ENCODE measurements at regions not wholly inside any gene's neighbourhood (a gene's known extent, or its start where the extent isn't known, plus 50 kb on each side); places are given as distances from the start of the nearest gene placed in this dataset.
A peak's percentile ranks its signal among the peaks of the same experiment; 100 is the strongest.

DNA sequence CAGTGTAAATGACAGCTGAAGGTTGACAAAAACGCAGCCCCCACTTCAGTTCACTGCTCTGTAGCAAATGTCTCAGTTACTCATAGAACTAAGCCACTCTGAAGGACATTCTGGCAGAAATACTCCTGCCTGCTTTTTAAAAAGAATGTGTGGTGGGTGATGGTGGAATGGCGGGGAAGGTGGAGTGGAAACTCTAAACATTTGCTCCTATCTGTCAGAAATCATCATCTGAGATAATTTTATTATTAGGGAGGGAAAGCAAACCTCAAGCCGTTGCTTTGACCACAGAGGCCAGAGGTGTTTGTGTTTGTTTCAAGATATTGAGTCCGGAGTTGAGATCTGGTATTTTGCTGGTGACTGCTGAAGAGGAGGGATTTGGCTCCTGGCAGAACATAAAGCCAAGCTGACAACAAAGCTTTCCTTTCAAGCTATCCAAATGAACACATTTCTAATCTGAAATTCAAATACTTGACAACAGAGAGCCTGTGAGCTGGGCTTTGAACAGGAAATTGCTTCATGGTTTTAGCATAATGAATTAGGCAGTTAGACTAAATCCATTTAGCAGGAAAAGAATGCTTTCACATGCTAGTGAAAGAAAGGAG, 362.7 kb downstream of the CSNK1G3 start:
- DNase-seq (ENCODE audit: low spot score) = no peak

DNA sequence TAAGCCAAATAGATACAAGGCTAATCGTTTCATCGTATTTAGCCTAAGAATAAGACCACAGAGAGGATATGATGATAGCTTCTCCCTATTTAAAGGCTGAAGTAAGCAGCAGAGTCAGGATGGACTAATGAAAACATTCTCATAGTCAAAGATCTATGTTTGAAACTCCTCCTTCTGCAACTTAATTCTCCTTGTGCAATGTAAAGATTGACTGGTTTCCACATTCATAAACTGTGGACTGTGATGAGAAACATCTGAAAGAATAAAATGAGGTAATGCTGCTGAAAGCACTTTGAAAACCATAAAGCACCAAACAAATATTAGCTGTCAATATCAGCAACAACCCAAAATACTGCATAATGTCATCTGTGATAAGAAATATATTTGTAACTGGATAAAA, 361.9 kb downstream of the CSNK1G3 start:
- DNase-seq (ENCODE audit: low spot score) = no peak

DNA sequence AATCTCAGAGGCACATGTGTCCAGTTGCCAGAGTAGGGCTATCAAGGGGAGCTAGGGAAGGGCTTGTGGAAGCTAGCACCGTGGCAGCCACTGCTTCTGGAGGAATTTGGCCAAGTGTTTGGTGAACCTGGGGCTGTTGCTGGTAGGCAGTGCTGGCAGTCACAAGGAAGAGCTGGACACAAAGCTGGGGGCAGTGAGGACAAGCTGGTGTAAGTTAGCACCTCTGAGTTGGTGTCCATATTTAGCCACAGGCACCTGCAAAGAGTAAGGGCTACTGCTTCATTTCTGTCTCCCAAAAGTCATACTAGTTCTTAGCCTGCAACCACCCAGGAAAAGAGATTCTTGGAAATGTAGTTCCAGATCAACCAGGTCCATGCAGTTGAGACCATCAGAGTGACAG, 359.4 kb downstream of the CSNK1G3 start:
- no peak for DNase-seq (ENCODE audit: low spot score)

DNA sequence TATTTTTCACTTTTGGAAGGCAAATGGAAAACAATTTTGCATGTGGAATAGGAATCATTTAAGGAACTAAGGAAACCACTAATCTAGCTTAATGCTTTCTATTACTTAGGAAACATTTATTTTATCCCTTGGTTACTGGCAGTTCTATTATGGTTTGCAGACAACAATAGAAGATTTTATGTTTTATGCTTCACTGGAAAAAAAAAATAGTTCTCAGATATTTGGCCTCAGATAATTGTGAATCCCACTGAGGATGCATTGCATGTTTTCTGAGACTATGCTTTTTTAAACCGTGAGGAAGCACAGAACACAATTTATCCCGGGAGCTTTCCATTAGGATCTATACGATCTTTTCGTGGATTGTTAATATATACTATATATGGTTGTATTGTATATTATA, 356.9 kb downstream of the CSNK1G3 start:
- DNase-seq (ENCODE audit: low spot score) = no peak

DNA sequence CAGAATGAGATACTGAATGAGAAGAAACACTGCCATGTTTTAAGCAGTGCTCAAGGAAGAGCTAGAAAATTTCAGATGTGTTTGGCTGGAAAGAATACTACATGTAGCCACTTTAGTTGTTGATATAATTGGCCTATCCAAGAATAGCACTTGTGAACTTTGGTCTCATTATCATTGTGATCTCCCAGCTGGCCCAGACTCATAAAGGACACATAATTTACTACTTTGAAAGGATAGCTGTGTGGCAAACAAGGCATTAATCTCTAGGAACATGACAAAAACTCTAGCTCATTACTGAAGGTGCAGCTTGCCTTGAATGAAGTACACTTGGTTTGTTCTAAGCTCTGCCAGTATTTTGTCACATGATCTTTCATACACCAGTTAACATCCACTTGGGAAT, 356.3 kb downstream of the CSNK1G3 start:
- DNase-seq (ENCODE audit: low spot score) = no peak

DNA sequence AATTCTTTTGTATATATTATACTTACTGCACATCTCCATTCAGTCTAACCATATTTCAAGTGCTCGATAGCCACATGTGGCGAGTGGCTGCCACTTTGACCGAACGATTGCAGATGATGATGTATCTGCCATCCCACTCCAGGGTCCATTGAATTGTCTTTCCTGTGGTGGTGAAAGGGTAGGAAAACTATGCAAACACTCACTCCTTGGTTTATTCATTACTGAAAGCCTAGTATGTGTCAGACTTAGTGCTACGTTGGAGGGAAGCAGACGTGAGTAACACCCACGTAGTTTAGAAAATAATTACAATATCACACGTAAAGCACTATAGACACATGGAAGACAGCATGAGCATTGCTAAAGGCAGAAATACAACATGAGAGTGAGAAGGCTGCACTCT, 353.7 kb downstream of the CSNK1G3 start:
- DNase-seq (ENCODE audit: low spot score) = no peak

DNA sequence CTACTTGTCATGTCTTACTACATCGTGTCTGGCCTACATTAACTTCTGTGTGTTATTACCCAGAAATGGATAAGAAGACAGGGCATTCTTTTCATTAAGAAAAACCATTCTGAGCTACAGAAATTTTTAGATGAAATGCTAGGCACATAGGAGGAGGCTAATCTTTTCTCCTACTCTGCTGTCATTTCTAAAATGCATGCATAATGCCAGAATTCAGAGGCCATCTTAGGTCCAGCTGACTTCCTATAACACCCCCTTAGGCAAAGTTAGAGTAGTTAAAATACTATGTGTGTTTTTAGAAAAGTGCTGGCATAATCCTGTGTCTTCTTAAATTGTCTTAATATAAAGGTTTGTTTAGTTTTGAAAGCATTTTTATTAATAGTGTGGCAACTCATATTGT, 352.6 kb downstream of the CSNK1G3 start:
- DNase-seq (ENCODE audit: low spot score) = no peak

DNA sequence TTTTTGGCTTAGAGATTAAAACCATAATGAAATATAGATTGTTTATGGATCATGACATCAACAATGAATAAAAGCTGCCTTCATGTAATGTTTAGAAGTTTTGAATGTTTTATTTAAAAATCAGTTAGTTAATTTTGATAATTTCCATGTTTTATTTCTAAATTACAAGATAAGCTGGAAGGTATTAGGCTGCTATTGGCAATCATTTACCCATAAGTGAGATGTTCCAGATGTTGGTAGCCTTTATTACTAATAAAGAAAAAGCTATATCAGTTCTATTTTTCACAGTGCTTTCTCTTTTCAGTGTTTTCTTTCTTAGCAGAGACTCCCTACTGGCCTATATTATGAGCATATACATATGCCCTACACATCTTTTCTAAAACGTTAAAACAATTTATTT, 347.0 kb downstream of the CSNK1G3 start:
- DNase-seq (ENCODE audit: low spot score) = no peak

DNA sequence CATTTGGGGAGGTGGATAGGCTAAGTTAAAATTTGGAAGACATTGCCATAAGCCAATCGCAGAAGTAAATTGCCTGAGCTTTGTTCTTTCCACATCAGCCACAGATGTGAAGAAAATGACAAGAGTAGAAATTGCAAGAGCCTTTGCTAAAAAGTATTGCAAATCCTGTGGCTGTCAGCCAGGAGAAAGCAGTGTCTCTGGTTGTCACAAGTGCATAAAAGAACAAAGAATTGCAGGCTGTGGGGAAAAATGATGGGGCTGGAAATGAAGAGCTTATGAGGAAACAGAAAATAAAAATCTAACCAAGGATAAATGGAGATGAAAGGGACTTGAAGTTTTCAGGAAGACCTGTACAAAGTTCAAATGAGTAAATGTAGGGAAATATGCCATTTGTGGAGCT, 344.8 kb downstream of the CSNK1G3 start:
- DNase-seq (ENCODE audit: low spot score) = no peak

DNA sequence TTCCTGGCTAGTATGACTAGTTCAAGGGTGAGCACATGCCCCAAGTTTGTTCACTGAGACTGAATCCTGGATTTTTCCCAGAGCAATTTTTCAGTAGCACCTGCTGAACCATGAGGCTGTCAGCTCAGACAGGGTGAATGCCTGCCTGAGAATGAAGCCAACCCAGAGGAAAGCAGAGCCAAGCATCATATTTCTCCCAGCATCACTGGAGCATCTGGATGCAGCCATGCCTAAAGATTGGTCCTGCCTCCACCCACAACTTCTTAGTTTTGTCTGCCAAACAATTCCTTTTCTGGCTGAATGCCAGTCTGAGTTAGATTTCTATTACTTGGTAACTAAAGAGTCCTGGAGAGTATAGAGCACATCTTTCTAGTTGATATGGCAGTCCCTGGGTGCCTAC, 343.6 kb downstream of the CSNK1G3 start:
- DNase-seq (ENCODE audit: low spot score) = no peak

DNA sequence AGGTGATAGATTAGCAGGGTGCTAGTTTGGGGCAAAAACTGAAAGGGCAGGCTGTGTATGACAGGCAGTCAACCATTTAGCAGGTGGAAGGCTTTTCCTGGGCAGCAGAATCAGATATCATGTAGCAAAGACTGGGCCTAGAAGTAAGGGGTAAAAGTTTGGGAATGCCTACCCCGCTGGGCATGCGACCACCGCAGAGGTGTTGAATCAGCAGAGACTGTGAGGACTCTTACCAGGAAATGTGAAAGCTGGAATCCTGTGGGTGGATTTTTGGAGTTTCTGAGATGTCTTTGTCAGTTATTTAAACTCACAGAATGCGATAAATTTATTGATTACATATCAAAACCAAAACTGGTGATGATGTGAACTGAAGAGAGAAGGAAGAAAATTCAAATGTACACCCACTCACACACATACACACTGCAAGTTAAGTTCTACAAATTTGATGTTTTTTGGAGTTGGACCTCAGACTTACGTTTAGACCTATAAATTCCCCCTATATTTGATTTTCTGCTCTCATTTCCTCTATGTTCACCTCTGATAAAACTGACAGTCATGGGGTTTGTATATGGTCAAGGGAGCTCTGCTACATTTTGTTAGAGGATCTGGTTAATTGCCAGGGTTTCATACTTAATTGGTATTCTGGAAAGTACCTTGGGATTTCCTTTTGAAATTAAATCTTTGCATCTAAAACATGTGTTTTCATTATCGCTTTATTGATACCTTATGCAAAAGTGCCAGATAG, 333.6 kb downstream of the CSNK1G3 start:
- DNase-seq (ENCODE audit: low spot score) = no peak

DNA sequence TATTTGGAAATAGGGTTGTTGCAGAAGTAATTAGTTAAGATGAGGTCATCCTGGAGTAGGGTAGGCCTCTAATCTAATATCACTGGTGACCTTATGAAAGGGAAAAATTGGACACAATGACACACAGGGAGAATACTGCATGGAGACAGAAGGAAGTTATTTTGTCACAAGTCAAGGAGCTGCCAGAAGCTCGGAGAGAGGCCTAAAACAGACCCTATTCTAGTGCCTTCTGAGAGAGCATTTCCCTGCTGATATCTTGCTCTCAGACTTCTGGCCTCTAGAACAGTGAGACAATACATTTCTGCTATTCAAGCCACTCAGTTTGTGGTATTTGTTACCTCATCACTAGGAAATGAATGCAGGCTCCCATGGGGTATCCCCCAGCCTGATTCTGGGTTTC, 332.9 kb downstream of the CSNK1G3 start:
- no peak for DNase-seq (ENCODE audit: low spot score)

DNA sequence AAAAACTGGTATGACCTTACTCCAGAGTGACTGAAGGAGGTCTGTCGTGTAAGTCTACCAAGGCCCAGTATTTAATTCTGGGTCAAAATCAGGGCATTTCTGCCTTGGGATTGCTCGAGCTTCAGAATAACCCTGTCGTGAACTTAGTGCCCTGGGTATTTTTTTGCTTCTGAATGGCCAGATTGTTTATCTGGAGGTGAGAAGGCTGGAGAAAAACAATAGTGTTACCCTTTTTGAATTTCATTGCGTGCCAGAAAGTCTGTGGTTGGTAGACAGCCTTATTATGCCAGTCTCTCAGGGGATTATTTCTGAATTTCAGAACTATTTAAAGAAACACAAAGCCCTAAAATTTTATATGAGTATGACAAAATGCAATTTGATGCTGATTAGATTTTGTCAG, 323.4 kb downstream of the CSNK1G3 start:
- no peak for DNase-seq (ENCODE audit: low spot score)

DNA sequence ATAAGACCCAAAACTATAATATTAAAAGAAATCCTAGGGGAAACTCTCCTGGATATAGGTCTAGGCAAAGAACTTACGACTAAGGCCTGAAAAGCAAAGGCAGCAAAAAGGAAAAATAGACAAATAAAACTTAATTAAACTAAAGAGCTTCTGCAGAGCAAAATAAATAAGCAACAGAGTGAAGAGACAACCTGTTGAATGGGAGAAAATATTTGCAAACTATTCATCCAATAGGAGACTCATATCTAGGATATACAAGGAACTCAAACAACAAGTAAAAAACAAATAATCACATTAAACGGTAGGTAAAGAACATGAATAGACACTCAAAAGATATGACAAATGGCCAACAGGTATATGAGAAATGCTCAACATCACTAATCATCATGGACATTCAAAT, 318.6 kb downstream of the CSNK1G3 start:
- no peak for DNase-seq (ENCODE audit: low spot score)

DNA sequence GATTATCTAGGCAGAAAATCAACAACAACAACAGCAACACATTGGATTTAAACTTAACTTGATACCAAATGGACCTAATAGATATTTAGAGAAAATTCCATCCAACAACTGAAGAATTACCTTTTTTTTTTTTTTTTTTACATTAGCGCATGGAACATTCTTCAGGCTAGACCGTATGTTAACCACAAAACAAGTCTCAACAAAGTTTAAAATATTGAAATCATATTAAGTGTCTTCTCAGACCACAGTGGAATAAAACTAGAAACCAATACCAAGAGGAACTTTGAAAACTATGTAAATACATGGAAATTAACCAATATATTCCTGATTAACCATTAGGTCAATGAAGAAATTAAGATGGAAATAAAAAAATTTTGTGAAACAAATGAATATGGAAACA, 315.8 kb downstream of the CSNK1G3 start:
- DNase-seq (ENCODE audit: low spot score) = no peak

DNA sequence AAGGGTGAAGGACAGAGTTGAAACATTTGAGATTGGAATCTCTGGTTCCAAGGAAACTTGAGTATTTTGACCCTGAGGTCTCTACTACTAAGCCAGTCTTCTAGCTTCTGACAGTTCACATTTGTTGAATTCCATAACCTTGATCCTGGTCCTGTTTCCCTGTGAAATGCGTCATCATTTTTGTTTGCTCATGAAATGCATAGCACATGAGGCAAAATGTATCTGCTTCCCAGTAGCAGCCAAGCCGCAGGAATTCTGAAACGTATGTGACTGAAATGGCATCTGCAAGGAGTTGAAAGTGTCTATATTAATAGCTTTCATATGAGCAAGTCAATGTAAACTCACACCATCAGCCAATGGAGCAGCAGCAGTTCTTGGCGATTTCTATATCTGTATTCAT, 307.9 kb downstream of the CSNK1G3 start:
- peak; percentile 21 for DNase-seq (ENCODE audit: low spot score)

DNA sequence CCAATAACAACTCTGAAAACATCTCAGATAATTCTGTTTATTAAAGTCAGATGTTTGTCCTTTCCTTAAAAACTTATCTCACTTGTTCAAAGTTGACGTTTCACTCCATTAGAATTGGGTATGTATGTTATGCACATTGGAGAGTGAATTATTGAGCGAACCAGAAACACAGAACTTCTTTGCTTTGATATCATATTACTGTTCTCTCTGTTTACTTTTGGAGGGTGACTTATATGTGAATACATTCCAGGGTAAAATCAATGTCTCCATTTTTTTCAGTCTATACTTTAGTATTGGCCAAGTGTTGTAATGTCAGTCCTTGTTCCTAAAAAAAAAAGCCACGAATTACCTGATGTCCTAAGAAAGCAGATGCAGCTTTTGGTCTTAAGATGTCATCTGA, 307.4 kb downstream of the CSNK1G3 start:
- no peak for DNase-seq (ENCODE audit: low spot score)

DNA sequence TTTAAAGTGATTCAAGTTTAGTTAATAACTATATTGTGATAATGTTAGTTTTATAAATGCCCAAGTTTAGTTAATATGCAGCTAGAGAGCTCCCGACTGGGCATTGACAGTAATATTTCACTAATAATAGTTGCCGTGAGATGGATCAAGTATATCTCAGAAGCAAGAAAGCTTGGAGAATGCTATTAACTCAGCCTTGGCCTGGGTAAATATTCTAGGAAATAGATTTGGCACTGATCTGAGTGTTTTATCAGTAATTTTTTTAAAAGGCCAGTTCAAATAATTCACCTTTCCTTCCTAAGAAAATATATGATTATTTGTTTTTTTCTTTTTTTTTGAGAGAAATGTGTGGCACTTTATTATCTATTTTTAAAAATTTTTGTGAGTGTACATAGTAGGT, 305.3 kb downstream of the CSNK1G3 start:
- no peak for DNase-seq (ENCODE audit: low spot score)

DNA sequence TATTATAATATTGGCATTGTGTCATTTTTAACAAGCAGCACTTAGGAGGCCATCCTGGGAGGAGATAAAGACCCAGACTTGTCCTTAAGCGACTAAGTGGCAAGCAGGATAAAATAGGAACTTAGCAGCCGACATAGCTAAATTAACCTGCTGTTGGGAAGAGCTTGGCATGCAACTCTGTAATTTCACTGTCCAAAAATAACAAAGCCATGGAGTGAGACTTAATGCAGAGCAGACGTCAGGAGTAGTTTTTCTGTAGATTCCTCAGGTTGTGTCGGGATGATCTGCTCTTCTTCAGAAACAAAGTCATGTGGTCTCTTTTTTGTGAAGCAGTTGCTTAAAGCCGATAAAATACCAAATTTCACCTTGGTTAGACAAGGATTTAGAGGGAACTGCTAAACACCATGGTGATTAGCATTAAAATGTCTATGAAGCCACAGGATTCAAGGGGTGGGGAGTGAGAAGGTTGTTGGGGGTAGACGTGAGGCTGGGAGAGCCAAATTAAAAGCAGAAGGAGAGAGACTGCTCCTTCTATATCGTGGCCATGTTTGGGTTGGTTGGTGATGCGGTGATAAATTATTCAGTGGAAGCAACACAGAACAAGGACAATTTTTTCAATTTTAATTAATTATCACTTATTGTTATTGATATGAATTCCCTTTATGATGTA, 303.0 kb downstream of the CSNK1G3 start:
- no peak for DNase-seq (ENCODE audit: low spot score)

DNA sequence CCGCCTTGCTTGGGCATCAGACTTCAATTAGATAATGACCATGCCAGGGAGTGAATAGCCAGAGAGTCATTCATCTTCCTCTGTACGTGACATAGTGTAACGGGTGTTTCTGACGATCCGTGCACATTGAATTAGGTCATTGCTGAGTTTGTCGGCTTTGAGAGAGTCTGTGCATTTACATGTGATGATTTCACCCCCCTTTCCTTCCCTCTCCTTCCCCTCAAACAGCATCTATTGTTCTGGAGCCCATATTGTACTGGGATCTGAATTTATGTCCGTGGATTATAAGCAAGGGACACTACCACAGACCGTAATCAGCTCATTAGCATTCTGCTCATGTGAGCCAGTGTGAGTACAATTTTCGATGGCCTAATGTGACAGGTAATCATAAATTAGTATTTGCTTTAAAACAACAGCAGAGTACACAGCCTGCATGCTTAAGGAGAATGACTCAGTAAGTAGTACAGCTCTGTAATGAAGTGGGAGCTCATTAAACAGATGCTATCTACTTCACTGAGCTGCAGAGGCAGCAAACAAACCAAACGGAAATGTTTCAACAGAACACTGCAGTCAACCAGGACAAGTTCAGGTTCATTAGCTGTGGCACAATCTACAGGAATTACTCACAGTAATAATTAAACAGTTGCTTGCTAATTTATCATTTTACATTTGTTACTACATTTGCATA, 302.1 kb downstream of the CSNK1G3 start:
- no peak for DNase-seq (ENCODE audit: low spot score)

DNA sequence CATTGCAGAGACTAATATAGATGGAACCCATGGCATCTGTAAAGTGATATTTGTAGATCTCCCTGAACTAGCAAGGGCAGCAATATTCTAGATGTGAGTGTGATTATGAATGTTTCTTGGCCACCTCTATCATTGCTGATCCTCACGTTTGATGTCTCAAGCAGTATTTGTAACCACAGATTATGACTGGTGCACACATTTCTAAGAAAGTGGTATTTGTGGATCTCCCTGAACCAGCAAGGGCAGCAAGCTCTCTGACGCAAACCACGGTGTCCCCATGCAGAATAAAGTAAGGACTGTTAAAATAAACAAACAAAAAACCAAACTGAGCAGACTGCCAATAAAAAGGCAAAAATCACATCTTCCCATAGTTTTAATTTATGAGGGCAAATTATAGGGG, 301.3 kb downstream of the CSNK1G3 start:
- no peak for DNase-seq (ENCODE audit: low spot score)

DNA sequence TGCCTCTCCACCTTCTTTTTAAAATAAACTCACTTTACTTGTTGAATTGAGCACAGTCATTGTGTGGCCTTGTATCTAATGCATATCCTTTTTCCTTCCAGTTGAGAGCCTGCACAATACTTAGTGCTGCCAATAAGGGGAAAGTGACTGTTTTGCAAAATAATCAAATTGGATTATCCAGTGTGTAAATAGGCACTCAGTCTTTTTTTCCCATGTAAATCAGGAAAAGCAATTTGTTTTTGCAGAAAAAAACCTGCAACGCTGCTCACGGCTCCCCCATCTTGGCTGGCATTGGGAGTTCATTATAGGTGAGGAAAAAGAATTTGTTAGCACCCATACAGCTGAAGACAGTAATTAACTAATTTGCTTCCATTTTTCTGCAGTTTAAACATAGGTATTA, 299.9 kb downstream of the CSNK1G3 start:
- DNase-seq (ENCODE audit: low spot score) = no peak

DNA sequence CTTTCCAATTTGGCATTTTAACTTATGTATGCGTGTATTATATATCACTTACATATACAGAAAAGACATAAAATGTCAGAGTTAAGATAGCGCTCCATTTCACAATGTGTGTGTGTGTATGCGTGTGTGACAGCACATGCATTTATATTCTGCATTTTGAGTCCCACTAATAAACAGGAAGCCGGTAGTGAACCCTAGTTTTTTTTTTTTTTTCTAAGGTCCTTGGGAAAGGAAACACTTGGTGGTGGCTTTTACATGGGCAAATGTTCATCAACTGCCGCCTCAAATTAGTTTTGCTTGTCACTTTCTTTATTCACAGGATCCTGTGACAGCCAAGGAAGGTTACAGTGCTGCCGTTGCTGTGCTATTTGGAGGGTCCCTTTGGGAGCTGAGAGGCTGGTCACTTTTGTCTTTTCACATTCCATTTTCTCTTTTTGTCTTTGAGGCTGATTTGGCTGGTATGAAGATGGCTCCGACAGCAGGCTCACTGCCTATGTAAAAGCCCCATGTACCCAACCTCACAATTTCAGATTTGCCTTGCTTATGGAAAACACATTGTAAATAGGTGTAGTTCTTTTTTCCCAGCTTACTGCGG, 298.9 kb downstream of the CSNK1G3 start:
- no peak for DNase-seq (ENCODE audit: low spot score)

All from AG08396 (cell line).